Naive thymus-derived CD4-positive, alpha-beta T cell (primary cell): ENCODE measurements at regions not wholly inside any gene's neighbourhood (a gene's known extent, or its start where the extent isn't known, plus 50 kb on each side); places are given as distances from the start of the nearest gene placed in this dataset.

ENCODE experiments used
- ATAC-seq: fragments of 150-1000 bp; cut with Tn5 transposase; 2 replicates; pipeline ENCODE4 v1.10.0; 2021; ENCODE audit warnings: mild to moderate bottlenecking, moderate library complexity
- CTCF ChIA-PET: fragments of 350-600 bp; sonication (Branson Sonifier 250); formaldehyde crosslinking; loops from one replicate; lab custom pipeline; 2021; ENCODE audit warnings: antibody characterized with exemption; lab: Charles Lee
- POLR2A ChIA-PET: fragments of 350-600 bp; sonication (Branson Sonifier 250); formaldehyde crosslinking; loops from one replicate; lab custom pipeline; 2021; ENCODE audit warnings: antibody characterized with exemption, inconsistent platforms; lab: Charles Lee
- DNase-seq, 9 donors: peaks; one replicate each; pipeline versions ENCODE4 v3.0.0 to v3.0.0-alpha.2; 2020 to 2022; ENCODE audit warnings: mixed read lengths in 1 of 9
- H3K27ac ChIP-seq: one replicate; pipeline ENCODE4 v1.7.0; 2013; ENCODE audit warnings: mild to moderate bottlenecking, low read depth, low read length, moderate library complexity
- H3K27me3 ChIP-seq, 2 donors: one replicate each; pipeline ENCODE4 v1.7.0; 2013; ENCODE audit warnings: low read length in 2 of 2, mild to moderate bottlenecking in 2 of 2, moderate library complexity in 2 of 2; ENCODE audit not compliant: control insufficient read depth in 2 of 2, insufficient read depth in 2 of 2
- H3K36me3 ChIP-seq, 3 experiments: 1 replicate in 2 of 3; 2 replicates in 1 of 3; pipeline ENCODE4 v1.7.0; 2013; ENCODE audit warnings: low read length in 3 of 3, mild to moderate bottlenecking in 3 of 3, moderate library complexity in 1 of 3; ENCODE audit not compliant: insufficient read depth in 3 of 3, control insufficient read depth in 2 of 3
- H3K4me1 ChIP-seq, 2 donors: one replicate each; pipeline ENCODE4 v1.7.0; 2013; ENCODE audit warnings: low read length in 2 of 2, mild to moderate bottlenecking in 2 of 2, moderate library complexity in 1 of 2; ENCODE audit not compliant: control insufficient read depth in 2 of 2, insufficient read depth in 2 of 2
- H3K4me3 ChIP-seq: 2 replicates; pipeline ENCODE4 v1.7.0; 2013; ENCODE audit warnings: mild to moderate bottlenecking, low read length
- H3K9me3 ChIP-seq, 3 experiments: 1 replicate in 2 of 3; 2 replicates in 1 of 3; pipeline ENCODE4 v1.7.0; 2013; ENCODE audit warnings: low read length in 3 of 3; ENCODE audit not compliant: control insufficient read depth in 2 of 3
- H3K27ac Mint-ChIP-seq, 9 donors: one replicate each; pipeline ENCODE4 v1.8.0; 2020 to 2022; ENCODE audit warnings: mixed read lengths in 9 of 9, mild to moderate bottlenecking in 8 of 9, moderate library complexity in 5 of 9, inconsistent platforms in 2 of 9
- H3K27me3 Mint-ChIP-seq, 5 donors: one replicate each; pipeline ENCODE4 v1.8.0; 2021 to 2022; ENCODE audit warnings: mixed read lengths in 5 of 5, mild to moderate bottlenecking in 1 of 5
- H3K36me3 Mint-ChIP-seq, 5 donors: one replicate each; pipeline ENCODE4 v1.8.0; 2020 to 2022; ENCODE audit warnings: mixed read lengths in 5 of 5, mild to moderate bottlenecking in 3 of 5, inconsistent platforms in 1 of 5
- H3K4me1 Mint-ChIP-seq, 7 donors: one replicate each; pipeline ENCODE4 v1.8.0; 2020 to 2022; ENCODE audit warnings: mixed read lengths in 7 of 7, mild to moderate bottlenecking in 3 of 7, inconsistent platforms in 1 of 7
- H3K4me3 Mint-ChIP-seq, 10 donors: one replicate each; pipeline ENCODE4 v1.8.0; 2020 to 2022; ENCODE audit warnings: mild to moderate bottlenecking in 10 of 10, mixed read lengths in 10 of 10, moderate library complexity in 6 of 10, inconsistent platforms in 2 of 10
- H3K9me3 Mint-ChIP-seq, 11 donors: one replicate each; pipeline ENCODE4 v1.8.0; 2020 to 2022; ENCODE audit warnings: mixed read lengths in 11 of 11, mild to moderate bottlenecking in 4 of 11, inconsistent platforms in 1 of 11, moderate library complexity in 1 of 11
- intact Hi-C, 2 donors: fragments of 100-400 bp; cut with micrococcal nuclease; formaldehyde crosslinking; loops; one replicate each; pipeline ENCODE4 v1.15.1; 2023

GRCh38 chr6:4670824-4671409, 105.3 kb upstream of the CDYL start:
- H3K9me3 Mint-ChIP-seq: no peaks in the 10 kb centered on the region
- intact Hi-C loops: no loop called here
- H3K36me3 Mint-ChIP-seq: no peaks in the 10 kb centered on the region
- H3K36me3 ChIP-seq: no peaks in the 10 kb centered on the region
- no peaks in the 10 kb centered on the region for H3K9me3 ChIP-seq
- no peak overlapping the region for H3K4me3 ChIP-seq
- ATAC-seq (no peak), DNase-seq (no peak)
- H3K4me1 Mint-ChIP-seq: no peaks in the 10 kb centered on the region
- no peak overlapping the region for H3K4me3 Mint-ChIP-seq
- CTCF ChIA-PET: no interaction called here
- no peak overlapping the region for H3K27ac Mint-ChIP-seq
- no peak overlapping the region for H3K27ac ChIP-seq
- POLR2A ChIA-PET: no interaction called here
- H3K27me3 ChIP-seq: no peaks in the 10 kb centered on the region
- no peaks in the 10 kb centered on the region for H3K4me1 ChIP-seq
- H3K27me3 Mint-ChIP-seq: peaks cover 0 to 16% (median 5%) of the 10 kb centered on the region in 5 donors

DNA sequence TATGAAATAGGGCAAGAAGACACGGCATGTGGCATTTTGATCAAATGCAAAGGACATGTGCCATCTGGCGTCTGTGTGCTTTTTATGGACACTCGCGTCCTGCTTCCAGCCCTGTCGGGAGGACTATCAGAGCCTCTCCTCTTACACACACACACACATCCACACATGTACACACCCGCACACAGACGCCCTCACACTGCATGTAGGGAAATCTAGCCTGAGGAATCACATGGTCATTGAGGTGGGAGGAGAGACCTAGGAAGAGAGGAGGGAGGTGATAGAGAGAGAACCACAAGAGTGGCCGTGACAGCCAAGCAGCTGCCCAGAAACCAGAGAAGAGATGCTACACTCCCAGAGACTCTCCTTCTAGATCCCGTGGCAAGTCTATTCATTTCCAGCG, 105.9 kb upstream of the CDYL start:
- no peak overlapping the region for H3K4me3 Mint-ChIP-seq
- no peak overlapping the region for H3K27ac Mint-ChIP-seq
- no peaks in the 10 kb centered on the region for H3K9me3 Mint-ChIP-seq
- Histone ChIP-seq H3K4me3 (no peak overlapping the region), H3K36me3 (no peaks in the 10 kb centered on the region), H3K27ac (no peak overlapping the region), H3K9me3 (no peaks in the 10 kb centered on the region), H3K4me1 (no peaks in the 10 kb centered on the region), H3K27me3 (no peaks in the 10 kb centered on the region)
- intact Hi-C loops: no loop called here
- peaks cover 0 to 20% (median 5%) of the 10 kb centered on the region in 5 donors for H3K27me3 Mint-ChIP-seq
- CTCF ChIA-PET: no interaction called here
- POLR2A ChIA-PET: no interaction called here
- DNase-seq (no peak), ATAC-seq (no peak)
- no peaks in the 10 kb centered on the region for H3K4me1 Mint-ChIP-seq
- H3K36me3 Mint-ChIP-seq: no peaks in the 10 kb centered on the region

DNA sequence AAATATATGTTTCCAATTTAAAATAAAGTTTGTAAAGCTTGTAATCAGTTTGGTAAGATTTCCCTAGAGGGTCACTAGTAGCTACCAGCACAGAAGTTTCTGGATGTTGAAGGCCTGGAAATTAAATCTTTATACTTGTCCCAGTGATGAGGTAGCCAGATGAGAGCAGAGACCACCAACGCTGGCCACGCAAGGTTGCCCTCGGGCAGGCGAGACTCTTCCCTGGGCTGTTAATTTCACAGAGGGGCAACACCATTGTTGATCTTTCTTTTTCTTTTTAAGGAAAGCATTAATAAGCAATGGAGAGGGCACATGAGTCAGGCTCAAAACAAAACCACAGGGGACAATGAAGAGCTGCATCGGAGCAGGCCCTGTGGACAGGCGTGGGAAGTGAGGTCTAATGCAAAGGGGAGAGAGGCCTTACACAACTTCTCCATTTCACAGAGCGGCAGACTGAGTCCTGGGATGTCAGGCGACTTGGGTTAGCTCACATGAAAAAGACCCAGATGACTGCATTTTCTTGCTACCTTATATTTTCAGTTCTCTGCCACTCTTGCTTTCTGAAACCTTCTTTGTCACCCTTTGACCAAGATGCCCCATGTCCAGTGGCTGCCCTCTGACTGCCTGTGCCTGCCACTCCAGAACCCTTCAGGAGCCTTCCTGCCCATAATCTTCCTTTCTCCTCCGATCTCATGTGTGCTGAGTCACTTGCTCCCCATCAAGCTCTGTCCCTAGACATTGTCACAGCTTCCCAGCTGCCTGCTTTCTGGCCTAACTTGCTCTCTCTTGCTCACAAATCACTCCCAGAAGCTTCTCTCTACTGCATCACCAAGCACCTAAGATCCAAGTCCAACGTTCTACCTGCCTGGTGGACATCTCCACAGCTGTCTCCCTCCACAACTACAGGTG, 107.7 kb upstream of the CDYL start:
- Histone ChIP-seq H3K4me3 (no peak overlapping the region), H3K4me1 (no peaks in the 10 kb centered on the region), H3K36me3 (no peaks in the 10 kb centered on the region), H3K27ac (no peak overlapping the region), H3K9me3 (no peaks in the 10 kb centered on the region), H3K27me3 (no peaks in the 10 kb centered on the region)
- peaks cover 0 to 26% (median 4%) of the 10 kb centered on the region in 5 donors for H3K27me3 Mint-ChIP-seq
- H3K4me3 Mint-ChIP-seq: no peak overlapping the region
- no peaks in the 10 kb centered on the region for H3K36me3 Mint-ChIP-seq
- DNase-seq: no peak
- H3K9me3 Mint-ChIP-seq: no peaks in the 10 kb centered on the region
- ChIA-PET POLR2A (no interaction called here), CTCF (interaction anchor here (0.8 kb wide), 1 partner anchor 406 kb away, joined by 3 read pairs; no protein-coding TSS in a partner anchor)
- no peak for ATAC-seq
- intact Hi-C loops: no loop called here
- no peaks in the 10 kb centered on the region for H3K4me1 Mint-ChIP-seq
- H3K27ac Mint-ChIP-seq: peak overlapping the region in 1 of 9 donors; percentile 33

DNA sequence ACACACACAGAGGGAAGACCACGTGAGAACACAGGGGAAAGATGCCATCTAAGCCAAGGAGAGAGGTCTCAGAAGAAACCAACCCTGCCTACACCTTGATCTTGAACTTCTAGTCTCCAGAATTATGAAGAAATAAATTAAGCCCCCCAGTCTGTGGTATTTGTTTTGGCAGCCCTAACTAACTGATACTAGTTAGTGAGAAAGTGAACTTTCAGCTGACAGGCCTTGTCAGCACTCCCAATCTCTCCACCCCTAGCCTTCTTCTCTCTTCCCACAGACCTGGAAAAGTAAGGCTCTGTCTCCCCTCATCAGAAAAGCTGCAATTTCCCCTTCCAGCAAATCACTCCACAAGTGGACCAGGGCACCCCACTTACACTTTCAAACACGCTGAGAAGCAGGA, 108.6 kb upstream of the CDYL start:
- H3K4me1 Mint-ChIP-seq: no peaks in the 10 kb centered on the region
- intact Hi-C loops: no loop called here
- DNase-seq (no peak), ATAC-seq (no peak)
- CTCF ChIA-PET: no interaction called here
- H3K36me3 Mint-ChIP-seq: no peaks in the 10 kb centered on the region
- peaks cover 0 to 18% (median 4%) of the 10 kb centered on the region in 5 donors for H3K27me3 Mint-ChIP-seq
- H3K4me3 ChIP-seq: no peak overlapping the region
- POLR2A ChIA-PET: no interaction called here
- no peaks in the 10 kb centered on the region for H3K9me3 ChIP-seq
- no peaks in the 10 kb centered on the region for H3K4me1 ChIP-seq
- no peaks in the 10 kb centered on the region for H3K9me3 Mint-ChIP-seq
- H3K27me3 ChIP-seq: no peaks in the 10 kb centered on the region
- no peak overlapping the region for H3K27ac ChIP-seq
- H3K27ac Mint-ChIP-seq: no peak overlapping the region
- H3K4me3 Mint-ChIP-seq: no peak overlapping the region
- H3K36me3 ChIP-seq: no peaks in the 10 kb centered on the region

- intact Hi-C loops: no loop called here
- Mint-ChIP-seq H3K36me3 (no peaks in the 10 kb centered on the region), H3K9me3 (no peaks in the 10 kb centered on the region), H3K27me3 (peaks cover 0 to 18% (median 5%) of the 10 kb centered on the region in 5 donors), H3K4me1 (no peaks in the 10 kb centered on the region), H3K4me3 (no peak overlapping the region), H3K27ac (no peak overlapping the region)
- Histone ChIP-seq H3K9me3 (no peaks in the 10 kb centered on the region), H3K27me3 (no peaks in the 10 kb centered on the region), H3K27ac (no peak overlapping the region), H3K4me3 (no peak overlapping the region), H3K4me1 (no peaks in the 10 kb centered on the region), H3K36me3 (no peaks in the 10 kb centered on the region)
- ChIA-PET POLR2A (no interaction called here), CTCF (no interaction called here)
- DNase-seq: no peak
- no peak for ATAC-seq
These were observed 109.2 kb upstream of the CDYL start for GRCh38 chr6:4666886-4667513.

GRCh38 chr6:4665489-4666417, 110.5 kb upstream of the CDYL start:
- H3K4me3 Mint-ChIP-seq: no peak overlapping the region
- no peaks in the 10 kb centered on the region for H3K4me1 Mint-ChIP-seq
- H3K27ac Mint-ChIP-seq: no peak overlapping the region
- no peaks in the 10 kb centered on the region for H3K36me3 ChIP-seq
- CTCF ChIA-PET: no interaction called here
- H3K27ac ChIP-seq: no peak overlapping the region
- no peaks in the 10 kb centered on the region for H3K36me3 Mint-ChIP-seq
- no peaks in the 10 kb centered on the region for H3K27me3 ChIP-seq
- POLR2A ChIA-PET: no interaction called here
- no peak for ATAC-seq
- H3K4me1 ChIP-seq: no peaks in the 10 kb centered on the region
- no peaks in the 10 kb centered on the region for H3K9me3 Mint-ChIP-seq
- no peaks in the 10 kb centered on the region for H3K9me3 ChIP-seq
- H3K4me3 ChIP-seq: no peak overlapping the region
- peaks cover 0 to 27% (median 5%) of the 10 kb centered on the region in 5 donors for H3K27me3 Mint-ChIP-seq
- no peak for DNase-seq
- intact Hi-C loops: no loop called here
